ENCODE measurements at regions not wholly inside any gene's neighbourhood (a gene's known extent, or its start where the extent isn't known, plus 50 kb on each side); places are given as distances from the start of the nearest gene placed in this dataset.

- Histone ChIP-seq H4K20me1 (ENCODE audit: low read length) (no peaks in the 10 kb centered on the region), H3K9me3 (ENCODE audit: low read length) (no peaks in the 10 kb centered on the region), H3K9ac (ENCODE audit: low read length) (no peak overlapping the region), H3K9me2 (replicated peaks; ENCODE audit: low read length) (no peaks in the 10 kb centered on the region), H3K27me3 (ENCODE audit: low read length) (0 out of 2 replicates have a peak, but pooled peaks cover 4% of the 10 kb centered on the region), H3F3A (ENCODE audit: low read length, unreplicated experiment) (no peaks in the 10 kb centered on the region), H3K36me3 (ENCODE audit: low read depth, low read length) (no peaks in the 10 kb centered on the region), H3K27ac (ENCODE audit: low read length) (no peak overlapping the region), H3K4me1 (ENCODE audit: insufficient read depth, low read length) (no peaks in the 10 kb centered on the region), H3K4me3 (ENCODE audit: low read length) (no peak overlapping the region), H2AFZ (ENCODE audit: low read length) (no peak overlapping the region), H3K4me2 (ENCODE audit: low read length) (no peak overlapping the region), H3K79me2 (ENCODE audit: low read length) (no peaks in the 10 kb centered on the region)
- TF ChIP-seq EZH2 (IDR thresholded peaks at IDR 0.05; ENCODE audit: low read length, unreplicated experiment) (no peak), CTCF (conservative IDR thresholded peaks at IDR 0.05; ENCODE audit: low read depth, low read length) (no peak), EZH2phosphoT487 (IDR thresholded peaks at IDR 0.05; ENCODE audit: borderline replicate concordance, low read length) (no peak)
- intact Hi-C loops (cut with micrococcal nuclease), result no loop called here
- ATAC-seq (no peak), DNase-seq (no peak)
- ChIA-PET CTCF (no interaction called here), POLR2A (ENCODE audit: unreplicated experiment) (no interaction called here)
- BruUV-seq (replicated peaks), result no TSS peak
These were observed 111.2 kb upstream of the TCERG1L start for GRCh38 chr10:131422731-131423130.

GRCh38 chr10:131424053-131424452 is 112.5 kb upstream of the TCERG1L start:
- peaks cover 4% of the 10 kb centered on the region; the same call in 1 of the 2 replicates for H3K27me3 ChIP-seq (ENCODE audit: low read length)
- ChIA-PET POLR2A (ENCODE audit: unreplicated experiment) (no interaction called here), CTCF (no interaction called here)
- no TSS peak for BruUV-seq (replicated peaks)
- DNase-seq (no peak), ATAC-seq (no peak)
- no peaks in the 10 kb centered on the region for H3K36me3 ChIP-seq (ENCODE audit: low read depth, low read length)
- no peaks in the 10 kb centered on the region for H3K9me3 ChIP-seq (ENCODE audit: low read length)
- H3K4me3 ChIP-seq (ENCODE audit: low read length), result no peak overlapping the region
- no peaks in the 10 kb centered on the region for H3K79me2 ChIP-seq (ENCODE audit: low read length)
- no peak overlapping the region for H3K27ac ChIP-seq (ENCODE audit: low read length)
- H3F3A ChIP-seq (ENCODE audit: low read length, unreplicated experiment), result no peaks in the 10 kb centered on the region
- no peaks in the 10 kb centered on the region for H4K20me1 ChIP-seq (ENCODE audit: low read length)
- H3K4me2 ChIP-seq (ENCODE audit: low read length), result no peak overlapping the region
- no peaks in the 10 kb centered on the region for H3K4me1 ChIP-seq (ENCODE audit: insufficient read depth, low read length)
- intact Hi-C loops (cut with micrococcal nuclease), result no loop called here
- H3K9me2 ChIP-seq (replicated peaks; ENCODE audit: low read length), result no peaks in the 10 kb centered on the region
- TF ChIP-seq EZH2phosphoT487 (IDR thresholded peaks at IDR 0.05; ENCODE audit: borderline replicate concordance, low read length), result no peak
- TF ChIP-seq EZH2 (IDR thresholded peaks at IDR 0.05; ENCODE audit: low read length, unreplicated experiment), result no peak
- no peak for TF ChIP-seq CTCF (conservative IDR thresholded peaks at IDR 0.05; ENCODE audit: low read depth, low read length)
- H3K9ac ChIP-seq (ENCODE audit: low read length), result no peak overlapping the region
- H2AFZ ChIP-seq (ENCODE audit: low read length), result no peak overlapping the region

GRCh38 chr10:131424836-131425491 is 113.4 kb upstream of the TCERG1L start:
- POLR2A ChIA-PET (ENCODE audit: unreplicated experiment), result no interaction called here
- ATAC-seq (no peak), DNase-seq (no peak)
- no peak for TF ChIP-seq EZH2phosphoT487 (IDR thresholded peaks at IDR 0.05; ENCODE audit: borderline replicate concordance, low read length)
- no peak for TF ChIP-seq CTCF (conservative IDR thresholded peaks at IDR 0.05; ENCODE audit: low read depth, low read length)
- TF ChIP-seq EZH2 (IDR thresholded peaks at IDR 0.05; ENCODE audit: low read length, unreplicated experiment), result no peak
- Histone ChIP-seq H3K9ac (ENCODE audit: low read length) (no peak overlapping the region), H3K27ac (ENCODE audit: low read length) (no peak overlapping the region), H3K4me2 (ENCODE audit: low read length) (no peak overlapping the region), H3F3A (ENCODE audit: low read length, unreplicated experiment) (no peaks in the 10 kb centered on the region), H3K9me3 (ENCODE audit: low read length) (no peaks in the 10 kb centered on the region), H2AFZ (ENCODE audit: low read length) (no peak overlapping the region), H3K9me2 (replicated peaks; ENCODE audit: low read length) (no peaks in the 10 kb centered on the region), H4K20me1 (ENCODE audit: low read length) (no peaks in the 10 kb centered on the region), H3K79me2 (ENCODE audit: low read length) (no peaks in the 10 kb centered on the region), H3K4me1 (ENCODE audit: insufficient read depth, low read length) (no peaks in the 10 kb centered on the region), H3K36me3 (ENCODE audit: low read depth, low read length) (no peaks in the 10 kb centered on the region), H3K4me3 (ENCODE audit: low read length) (no peak overlapping the region), H3K27me3 (ENCODE audit: low read length) (peaks cover 8% of the 10 kb centered on the region)
- intact Hi-C loops (cut with micrococcal nuclease), result no loop called here
- no TSS peak for BruUV-seq (replicated peaks)
- CTCF ChIA-PET, result no interaction called here
